SK-N-SH treated with all-trans-retinoic acid at 6 μM for 48 hours (cell line): ENCODE measurements at regions not wholly inside any gene's neighbourhood (a gene's known extent, or its start where the extent isn't known, plus 50 kb on each side); places are given as distances from the start of the nearest gene placed in this dataset.

Source experiments
- ATAC-seq: fragments of 200-7000 bp; cut with Tn5 transposase; 3 replicates; pipeline ENCODE4 v1.9.1; 2020; ENCODE audit warnings: mild to moderate bottlenecking, moderate library complexity
- ARNTL ChIP-seq: fragments of 450-650 bp; formaldehyde crosslinking; IDR thresholded peaks from 2 replicates; pipeline ENCODE4 v1.5.0; 2020; ENCODE audit warnings: low read depth, mild to moderate bottlenecking, moderate library complexity, borderline replicate concordance
- BACH2 ChIP-seq: fragments of 250-450 bp; sonication (Bioruptor Pico); IDR thresholded peaks from 2 replicates; pipeline ENCODE4 v1.9.0; 2021; ENCODE audit warnings: mild to moderate bottlenecking, borderline replicate concordance
- CSDC2 ChIP-seq: fragments of 250-450 bp; sonication (Bioruptor Pico); IDR thresholded peaks from 2 replicates; pipeline ENCODE4 v1.5.0; 2020; ENCODE audit warnings: mild to moderate bottlenecking, moderate library complexity
- ESRRG ChIP-seq: fragments of 250-450 bp; sonication (Bioruptor Pico); IDR thresholded peaks from 2 replicates; pipeline ENCODE4 v1.6.1; 2021; ENCODE audit warnings: mild to moderate bottlenecking
- ISL1 ChIP-seq: fragments of 250-450 bp; sonication (Bioruptor Pico); IDR thresholded peaks from 2 replicates; pipeline ENCODE4 v2.1.2; 2022; ENCODE audit warnings: mild to moderate bottlenecking, moderate library complexity
- OSR1 ChIP-seq: fragments of 250-450 bp; sonication (Bioruptor Pico); IDR thresholded peaks from 2 replicates; pipeline ENCODE4 v1.8.0; 2022; ENCODE audit warnings: moderate library complexity, mild to moderate bottlenecking, inconsistent platforms
- PATZ1 ChIP-seq: fragments of 250-450 bp; sonication (Bioruptor Pico); IDR thresholded peaks from 2 replicates; pipeline ENCODE4 v1.8.0; 2020; ENCODE audit warnings: mild to moderate bottlenecking, moderate library complexity, borderline replicate concordance
- POU6F1 ChIP-seq: fragments of 250-450 bp; sonication (Bioruptor Pico); IDR thresholded peaks from 2 replicates; pipeline ENCODE4 v1.8.0; 2021; ENCODE audit warnings: low read depth, mild to moderate bottlenecking, moderate library complexity, borderline replicate concordance
- PPARA ChIP-seq: fragments of 250-450 bp; sonication (Bioruptor Pico); IDR thresholded peaks from 2 replicates; pipeline ENCODE4 v1.5.0; 2020; ENCODE audit warnings: mild to moderate bottlenecking, borderline replicate concordance
- RARB ChIP-seq: fragments of 250-450 bp; sonication (Bioruptor Pico); IDR thresholded peaks from 2 replicates; pipeline ENCODE4 v1.8.0; 2021; ENCODE audit warnings: mild to moderate bottlenecking, moderate library complexity
- SNAI2 ChIP-seq: fragments of 250-450 bp; sonication (Bioruptor Pico); IDR thresholded peaks from 2 replicates; pipeline ENCODE4 v1.5.0; 2020; ENCODE audit warnings: mild to moderate bottlenecking, moderate library complexity
- TCF4 ChIP-seq: fragments of 250-450 bp; sonication (Bioruptor Pico); IDR thresholded peaks from 2 replicates; pipeline ENCODE4 v1.8.0; 2021; ENCODE audit warnings: mild to moderate bottlenecking, moderate library complexity, borderline replicate concordance
- TOX ChIP-seq: fragments of 250-450 bp; sonication (Bioruptor Pico); IDR thresholded peaks from 2 replicates; pipeline ENCODE4 v1.8.0; 2021; ENCODE audit warnings: mild to moderate bottlenecking, moderate library complexity, borderline replicate concordance
- TSHZ2 ChIP-seq: fragments of 250-450 bp; sonication (Bioruptor Pico); IDR thresholded peaks from 2 replicates; pipeline ENCODE4 v1.5.0; 2020; ENCODE audit warnings: mild to moderate bottlenecking, moderate library complexity
- ZC3H10 ChIP-seq: fragments of 250-450 bp; sonication (Bioruptor Pico); IDR thresholded peaks from 2 replicates; pipeline ENCODE4 v1.5.1; 2021; ENCODE audit warnings: mild to moderate bottlenecking, moderate library complexity
- ZFP3 ChIP-seq: fragments of 250-450 bp; sonication (Bioruptor Pico); IDR thresholded peaks from 2 replicates; pipeline ENCODE4 v1.5.0; 2020; ENCODE audit warnings: mild to moderate bottlenecking, moderate library complexity
- ZFP30 ChIP-seq: fragments of 450-650 bp; formaldehyde crosslinking; IDR thresholded peaks from 2 replicates; pipeline ENCODE4 v1.5.0; 2022; ENCODE audit warnings: mild to moderate bottlenecking, moderate library complexity
- ZNF565 ChIP-seq: fragments of 450-650 bp; formaldehyde crosslinking; conservative IDR thresholded peaks from 2 replicates; pipeline ENCODE4 v1.5.0; 2020; ENCODE audit warnings: low read depth, mild to moderate bottlenecking, moderate library complexity
- ZNF70 ChIP-seq: fragments of 450-650 bp; formaldehyde crosslinking; IDR thresholded peaks from 2 replicates; pipeline ENCODE4 v1.5.0; 2020; ENCODE audit warnings: mild to moderate bottlenecking, moderate library complexity
- ZNF8 ChIP-seq: fragments of 450-650 bp; formaldehyde crosslinking; IDR thresholded peaks from 2 replicates; pipeline ENCODE4 v1.5.0; 2020; ENCODE audit warnings: mild to moderate bottlenecking, moderate library complexity
- TF ChIP-seq, protein P1 (sequence below): fragments of 250-450 bp; sonication (Bioruptor Pico); IDR thresholded peaks from 2 replicates; pipeline ENCODE4 v1.5.1; 2021; ENCODE audit warnings: mild to moderate bottlenecking, moderate library complexity
- TF ChIP-seq, protein P2 (sequence below): fragments of 250-450 bp; sonication (Bioruptor Pico); IDR thresholded peaks from 2 replicates; pipeline ENCODE4 v1.5.1; 2020; ENCODE audit warnings: low read depth, mild to moderate bottlenecking, moderate library complexity

- TF ChIP-seq POU6F1 (CRISPR knock-in tag) (no peak), BACH2 (CRISPR knock-in tag) (no peak), ISL1 (CRISPR knock-in tag) (no peak)
Observed at GRCh38 chr4:27568236-27568951, 707.8 kb downstream of the STIM2 start (continued).

DNA sequence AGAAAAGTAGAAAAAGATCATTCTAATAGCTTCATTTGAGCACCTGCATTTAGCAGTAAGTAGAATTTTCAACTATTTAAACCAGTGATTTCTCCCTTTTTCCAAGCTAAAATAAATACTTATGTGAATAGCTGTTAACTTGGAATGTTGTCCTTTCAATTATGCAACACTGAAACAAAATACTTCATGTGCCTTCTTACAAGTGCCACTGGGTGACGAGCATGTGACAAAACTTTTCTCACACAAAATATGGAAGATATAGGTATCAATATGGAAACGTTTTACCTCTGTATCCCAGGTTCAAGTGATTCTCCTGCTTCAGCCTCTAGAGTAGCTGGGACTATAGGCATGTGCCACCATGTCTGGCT lies 708.3 kb downstream of the STIM2 start:
- no peak for ATAC-seq
- TF ChIP-seq, protein P1, sequence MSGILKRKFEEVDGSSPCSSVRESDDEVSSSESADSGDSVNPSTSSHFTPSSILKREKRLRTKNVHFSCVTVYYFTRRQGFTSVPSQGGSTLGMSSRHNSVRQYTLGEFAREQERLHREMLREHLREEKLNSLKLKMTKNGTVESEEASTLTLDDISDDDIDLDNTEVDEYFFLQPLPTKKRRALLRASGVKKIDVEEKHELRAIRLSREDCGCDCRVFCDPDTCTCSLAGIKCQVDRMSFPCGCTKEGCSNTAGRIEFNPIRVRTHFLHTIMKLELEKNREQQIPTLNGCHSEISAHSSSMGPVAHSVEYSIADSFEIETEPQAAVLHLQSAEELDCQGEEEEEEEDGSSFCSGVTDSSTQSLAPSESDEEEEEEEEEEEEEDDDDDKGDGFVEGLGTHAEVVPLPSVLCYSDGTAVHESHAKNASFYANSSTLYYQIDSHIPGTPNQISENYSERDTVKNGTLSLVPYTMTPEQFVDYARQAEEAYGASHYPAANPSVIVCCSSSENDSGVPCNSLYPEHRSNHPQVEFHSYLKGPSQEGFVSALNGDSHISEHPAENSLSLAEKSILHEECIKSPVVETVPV: no peak
- TF ChIP-seq POU6F1 (CRISPR knock-in tag) (no peak), TCF4 (no peak), ZC3H10 (CRISPR knock-in tag) (no peak), ARNTL (CRISPR knock-in tag) (no peak), ZFP30 (CRISPR knock-in tag) (no peak), BACH2 (CRISPR knock-in tag) (no peak), ZNF70 (no peak), OSR1 (CRISPR knock-in tag) (no peak), PPARA (no peak), ZNF565 (CRISPR knock-in tag) (no peak), RARB (CRISPR knock-in tag) (no peak), ISL1 (CRISPR knock-in tag) (no peak), ZFP3 (no peak), CSDC2 (no peak), ESRRG (CRISPR knock-in tag) (no peak), ZNF8 (CRISPR knock-in tag) (no peak)
- TF ChIP-seq, protein P2, sequence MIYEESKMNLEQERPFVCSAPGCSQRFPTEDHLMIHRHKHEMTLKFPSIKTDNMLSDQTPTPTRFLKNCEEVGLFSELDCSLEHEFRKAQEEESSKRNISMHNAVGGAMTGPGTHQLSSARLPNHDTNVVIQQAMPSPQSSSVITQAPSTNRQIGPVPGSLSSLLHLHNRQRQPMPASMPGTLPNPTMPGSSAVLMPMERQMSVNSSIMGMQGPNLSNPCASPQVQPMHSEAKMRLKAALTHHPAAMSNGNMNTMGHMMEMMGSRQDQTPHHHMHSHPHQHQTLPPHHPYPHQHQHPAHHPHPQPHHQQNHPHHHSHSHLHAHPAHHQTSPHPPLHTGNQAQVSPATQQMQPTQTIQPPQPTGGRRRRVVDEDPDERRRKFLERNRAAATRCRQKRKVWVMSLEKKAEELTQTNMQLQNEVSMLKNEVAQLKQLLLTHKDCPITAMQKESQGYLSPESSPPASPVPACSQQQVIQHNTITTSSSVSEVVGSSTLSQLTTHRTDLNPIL (CRISPR knock-in tag): no peak

GRCh38 chr4:27574743-27575142 lies 714.1 kb downstream of the STIM2 start:
- no peak for TF ChIP-seq ARNTL (CRISPR knock-in tag)
- TF ChIP-seq TSHZ2 (CRISPR knock-in tag): no peak
- no peak for TF ChIP-seq ZFP30 (CRISPR knock-in tag)
- no peak for TF ChIP-seq ESRRG (CRISPR knock-in tag)
- TF ChIP-seq SNAI2 (CRISPR knock-in tag): no peak
- no peak for TF ChIP-seq TOX (CRISPR knock-in tag)
- TF ChIP-seq OSR1 (CRISPR knock-in tag): no peak
- TF ChIP-seq RARB (CRISPR knock-in tag): no peak
- TF ChIP-seq ZC3H10 (CRISPR knock-in tag): no peak
- no peak for TF ChIP-seq CSDC2
- TF ChIP-seq PATZ1 (CRISPR knock-in tag): no peak
- TF ChIP-seq PPARA: no peak
- TF ChIP-seq TCF4: no peak
- TF ChIP-seq ZNF70: no peak
- TF ChIP-seq ZNF8 (CRISPR knock-in tag): no peak
- ATAC-seq: no peak
